BJ (cell line): ENCODE measurements at regions not wholly inside any gene's neighbourhood (a gene's known extent, or its start where the extent isn't known, plus 50 kb on each side); places are given as distances from the start of the nearest gene placed in this dataset.

Experiments used
- CTCF ChIA-PET: fragments of 350-600 bp; formaldehyde crosslinking; extraction: SDS; loops from one replicate; lab custom pipeline; 2021; ENCODE audit warnings: antibody characterized with exemption, inconsistent platforms; lab: Yijun Ruan, JAX
- POLR2A ChIA-PET: fragments of 300-600 bp; sonication (Branson Sonifier 250); formaldehyde crosslinking; extraction: SDS; loops from one replicate; lab custom pipeline; 2021; ENCODE audit warnings: antibody characterized with exemption; lab: Charles Lee
- DNase-seq: peaks from one replicate; pipeline ENCODE4 v3.0.0-alpha.2; 2011; ENCODE audit warnings: low read depth
- H3K27me3 ChIP-seq: 2 replicates; pipeline ENCODE4 v1.6.0; 2011; ENCODE audit warnings: low read length; ENCODE audit not compliant: control insufficient read depth, insufficient read depth
- H3K36me3 ChIP-seq: 2 replicates; pipeline ENCODE4 v1.5.1; 2011; ENCODE audit warnings: low read length; ENCODE audit not compliant: control insufficient read depth, insufficient read depth
- H3K4me3 ChIP-seq: 2 replicates; pipeline ENCODE4 v1.5.1; 2011; ENCODE audit warnings: low read depth, mild to moderate bottlenecking, control low read depth, low read length
- TF ChIP-seq, protein P1 (sequence below): IDR thresholded peaks from 2 replicates; pipeline ENCODE4 v1.5.1; 2011; ENCODE audit warnings: low read depth, mild to moderate bottlenecking, control low read depth, inconsistent platforms, low read length, moderate library complexity; ENCODE audit not compliant: insufficient read depth

DNA sequence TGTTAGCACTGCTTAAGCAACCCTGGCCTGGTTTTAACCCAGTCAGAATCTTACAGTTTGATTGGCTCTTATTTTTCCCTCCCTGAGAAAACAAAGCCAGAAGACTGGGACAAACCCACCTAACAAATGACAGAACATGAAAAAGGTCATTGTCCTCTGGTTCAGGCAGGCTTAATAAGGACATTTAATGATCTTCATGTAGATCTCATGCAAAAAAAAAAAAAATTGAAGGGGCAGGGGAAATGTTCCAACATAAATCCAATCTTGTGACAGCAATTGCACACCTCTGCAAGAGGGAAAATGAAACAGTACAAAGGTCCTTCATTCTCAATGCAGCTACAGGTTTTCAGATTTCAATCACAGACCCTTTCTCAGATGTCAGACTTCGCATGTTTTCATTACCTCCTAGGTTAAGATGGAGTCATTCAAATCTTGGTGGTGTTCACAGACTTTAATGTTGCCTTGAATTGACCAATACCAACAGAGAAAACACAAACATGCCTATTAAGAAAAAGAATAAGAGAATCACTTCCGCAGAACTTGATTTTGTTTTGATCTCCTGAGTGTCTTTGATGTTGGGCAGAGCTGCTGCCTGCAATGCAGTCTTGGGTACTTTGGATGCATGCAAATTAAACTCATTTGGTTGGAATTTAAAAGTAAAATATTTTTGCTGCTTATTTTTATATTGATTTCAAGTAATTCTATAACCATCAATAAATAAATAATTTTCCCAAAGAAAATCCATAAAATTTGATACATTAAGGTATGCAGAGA, 359.0 kb downstream of the BTG1 start:
- no peak for DNase-seq
- Histone ChIP-seq H3K36me3 (no peaks in the 10 kb centered on the region), H3K27me3 (no peaks in the 10 kb centered on the region; the same call in 1 of the 2 replicates), H3K4me3 (no peak overlapping the region)
- POLR2A ChIA-PET: no interaction called here
- CTCF ChIA-PET: interaction anchor here (0.8 kb wide), 1 partner anchor 25 kb away, joined by 3 read pairs; no protein-coding TSS in a partner anchor
- TF ChIP-seq, protein P1, sequence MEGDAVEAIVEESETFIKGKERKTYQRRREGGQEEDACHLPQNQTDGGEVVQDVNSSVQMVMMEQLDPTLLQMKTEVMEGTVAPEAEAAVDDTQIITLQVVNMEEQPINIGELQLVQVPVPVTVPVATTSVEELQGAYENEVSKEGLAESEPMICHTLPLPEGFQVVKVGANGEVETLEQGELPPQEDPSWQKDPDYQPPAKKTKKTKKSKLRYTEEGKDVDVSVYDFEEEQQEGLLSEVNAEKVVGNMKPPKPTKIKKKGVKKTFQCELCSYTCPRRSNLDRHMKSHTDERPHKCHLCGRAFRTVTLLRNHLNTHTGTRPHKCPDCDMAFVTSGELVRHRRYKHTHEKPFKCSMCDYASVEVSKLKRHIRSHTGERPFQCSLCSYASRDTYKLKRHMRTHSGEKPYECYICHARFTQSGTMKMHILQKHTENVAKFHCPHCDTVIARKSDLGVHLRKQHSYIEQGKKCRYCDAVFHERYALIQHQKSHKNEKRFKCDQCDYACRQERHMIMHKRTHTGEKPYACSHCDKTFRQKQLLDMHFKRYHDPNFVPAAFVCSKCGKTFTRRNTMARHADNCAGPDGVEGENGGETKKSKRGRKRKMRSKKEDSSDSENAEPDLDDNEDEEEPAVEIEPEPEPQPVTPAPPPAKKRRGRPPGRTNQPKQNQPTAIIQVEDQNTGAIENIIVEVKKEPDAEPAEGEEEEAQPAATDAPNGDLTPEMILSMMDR: no peak

GRCh38 chr12:91785655-91786498, 359.8 kb downstream of the BTG1 start:
- CTCF ChIA-PET: interaction anchor here (1.4 kb wide), 1 partner anchor 26 kb away, joined by 4 read pairs; no protein-coding TSS in a partner anchor
- Histone ChIP-seq H3K36me3 (no peaks in the 10 kb centered on the region), H3K27me3 (no peaks in the 10 kb centered on the region; the same call in 1 of the 2 replicates), H3K4me3 (no peak overlapping the region)
- DNase-seq: no peak
- TF ChIP-seq, protein P1: no peak
- POLR2A ChIA-PET: no interaction called here

DNA sequence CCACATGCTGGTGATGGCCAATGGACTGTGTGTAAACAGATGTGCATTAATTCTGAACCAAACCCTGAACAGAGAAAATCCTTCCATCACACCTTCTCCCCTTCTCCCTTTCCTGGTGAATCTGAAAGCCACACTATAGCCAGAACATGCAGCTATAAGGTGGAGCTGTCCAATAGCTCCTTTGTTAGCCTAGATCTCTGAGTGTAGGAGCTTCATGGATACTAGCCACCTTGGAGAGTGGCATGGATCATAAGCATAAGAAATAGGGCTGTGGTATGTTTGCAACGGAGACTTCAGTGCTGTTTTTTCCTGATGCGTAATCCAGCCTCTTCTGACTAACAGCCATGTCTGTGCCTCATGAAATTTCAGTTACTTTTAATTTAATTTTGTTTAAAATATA, 364.5 kb downstream of the BTG1 start:
- H3K36me3 ChIP-seq: no peaks in the 10 kb centered on the region
- TF ChIP-seq, protein P1: no peak
- no peaks in the 10 kb centered on the region; the same call in 1 of the 2 replicates for H3K27me3 ChIP-seq
- ChIA-PET POLR2A (no interaction called here), CTCF (interaction anchor here (1.2 kb wide), 1 partner anchor 400 kb away, joined by 3 read pairs; no protein-coding TSS in a partner anchor)
- no peak overlapping the region for H3K4me3 ChIP-seq
- DNase-seq: no peak

- no peak overlapping the region for H3K4me3 ChIP-seq
- ChIA-PET POLR2A (no interaction called here), CTCF (interaction anchor here (0.6 to 0.9 kb wide), 2 partner anchors 328 to 447 kb away, joined by 3 read pairs; no protein-coding TSS in a partner anchor)
- peak; percentile 76 for DNase-seq
- TF ChIP-seq, protein P1: no peak
- H3K36me3 ChIP-seq: no peaks in the 10 kb centered on the region
- H3K27me3 ChIP-seq: no peaks in the 10 kb centered on the region; the same call in 1 of the 2 replicates
These were observed 366.7 kb downstream of the BTG1 start for GRCh38 chr12:91778938-91779400.
